ENCODE measurements at regions not wholly inside any gene's neighbourhood (a gene's known extent, or its start where the extent isn't known, plus 50 kb on each side); places are given as distances from the start of the nearest gene placed in this dataset.
A peak's percentile ranks its signal among the peaks of the same experiment; 100 is the strongest.

GRCh38 chr18:3397031-3397750 is 52.8 kb upstream of the TGIF1 start:
- TF ChIP-seq, protein P1, sequence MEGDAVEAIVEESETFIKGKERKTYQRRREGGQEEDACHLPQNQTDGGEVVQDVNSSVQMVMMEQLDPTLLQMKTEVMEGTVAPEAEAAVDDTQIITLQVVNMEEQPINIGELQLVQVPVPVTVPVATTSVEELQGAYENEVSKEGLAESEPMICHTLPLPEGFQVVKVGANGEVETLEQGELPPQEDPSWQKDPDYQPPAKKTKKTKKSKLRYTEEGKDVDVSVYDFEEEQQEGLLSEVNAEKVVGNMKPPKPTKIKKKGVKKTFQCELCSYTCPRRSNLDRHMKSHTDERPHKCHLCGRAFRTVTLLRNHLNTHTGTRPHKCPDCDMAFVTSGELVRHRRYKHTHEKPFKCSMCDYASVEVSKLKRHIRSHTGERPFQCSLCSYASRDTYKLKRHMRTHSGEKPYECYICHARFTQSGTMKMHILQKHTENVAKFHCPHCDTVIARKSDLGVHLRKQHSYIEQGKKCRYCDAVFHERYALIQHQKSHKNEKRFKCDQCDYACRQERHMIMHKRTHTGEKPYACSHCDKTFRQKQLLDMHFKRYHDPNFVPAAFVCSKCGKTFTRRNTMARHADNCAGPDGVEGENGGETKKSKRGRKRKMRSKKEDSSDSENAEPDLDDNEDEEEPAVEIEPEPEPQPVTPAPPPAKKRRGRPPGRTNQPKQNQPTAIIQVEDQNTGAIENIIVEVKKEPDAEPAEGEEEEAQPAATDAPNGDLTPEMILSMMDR (IDR thresholded peaks at IDR 0.05), result no peak
- TF ChIP-seq POLR2A (IDR thresholded peaks at IDR 0.05) (no peak), POLR2AphosphoS5 (IDR thresholded peaks at IDR 0.05) (peak in 1 of 3 donors; percentile 23)
